H9 (cell line): ENCODE measurements at regions not wholly inside any gene's neighbourhood (a gene's known extent, or its start where the extent isn't known, plus 50 kb on each side); places are given as distances from the start of the nearest gene placed in this dataset.

Experiments used
- DNase-seq: peaks from one replicate; pipeline ENCODE4 v3.0.0-alpha.2; 2017
- H2AFZ ChIP-seq: one replicate; pipeline ENCODE4 v1.6.1; 2013; ENCODE audit warnings: mild to moderate bottlenecking, low read length, control low read depth, moderate library complexity
- H2AK5ac ChIP-seq: 2 replicates; pipeline ENCODE4 v1.6.1; 2013; ENCODE audit warnings: low read length, control low read depth, mixed read lengths; ENCODE audit not compliant: insufficient read length
- H2BK120ac ChIP-seq: one replicate; pipeline ENCODE4 v1.6.1; 2013; ENCODE audit warnings: low read depth, mild to moderate bottlenecking, low read length, control low read depth, inconsistent platforms; ENCODE audit not compliant: poor library complexity, severe bottlenecking
- H2BK12ac ChIP-seq: 2 replicates; pipeline ENCODE4 v1.6.1; 2013; ENCODE audit warnings: low read length, control low read depth, mixed read lengths, low read depth; ENCODE audit not compliant: insufficient read length
- H2BK15ac ChIP-seq: 2 replicates; pipeline ENCODE4 v1.6.1; 2013; ENCODE audit warnings: low read depth, low read length, control low read depth
- H2BK20ac ChIP-seq: one replicate; pipeline ENCODE4 v1.6.1; 2013; ENCODE audit warnings: low read depth, mild to moderate bottlenecking, low read length, control low read depth, inconsistent platforms; ENCODE audit not compliant: poor library complexity, severe bottlenecking
- H2BK5ac ChIP-seq: 2 replicates; pipeline ENCODE4 v1.6.1; 2013; ENCODE audit warnings: low read length, control low read depth, mixed read lengths; ENCODE audit not compliant: insufficient read length
- H3K14ac ChIP-seq: 2 replicates; pipeline ENCODE4 v1.6.1; 2013; ENCODE audit warnings: low read length, control low read depth; ENCODE audit not compliant: insufficient read depth
- H3K18ac ChIP-seq: 2 replicates; pipeline ENCODE4 v1.6.1; 2013; ENCODE audit warnings: low read depth, mild to moderate bottlenecking, mixed read lengths, low read length, control low read depth; ENCODE audit not compliant: insufficient read length
- H3K23ac ChIP-seq: 2 replicates; pipeline ENCODE4 v1.6.1; 2013; ENCODE audit warnings: low read length, control low read depth, mixed read lengths, low read depth; ENCODE audit not compliant: insufficient read length
- H3K23me2 ChIP-seq: 2 replicates; pipeline ENCODE4 v1.6.1; 2013; ENCODE audit warnings: low read depth, mild to moderate bottlenecking, mixed read lengths, low read length, control low read depth; ENCODE audit not compliant: insufficient read length, poor library complexity, severe bottlenecking
- H3K27ac ChIP-seq: 2 replicates; pipeline ENCODE4 v1.5.1; 2013; ENCODE audit warnings: low read length, control low read depth, mixed read lengths, low read depth; ENCODE audit not compliant: insufficient read length
- H3K27me3 ChIP-seq: 2 replicates; pipeline ENCODE4 v1.6.1; 2013; ENCODE audit warnings: low read length, control low read depth, inconsistent platforms; ENCODE audit not compliant: insufficient read depth
- H3K4ac ChIP-seq: 2 replicates; pipeline ENCODE4 v1.6.1; 2013; ENCODE audit warnings: low read depth, mild to moderate bottlenecking, control low read depth, inconsistent platforms, low read length, moderate library complexity
- H3K4me1 ChIP-seq: 2 replicates; pipeline ENCODE4 v1.6.1; 2013; ENCODE audit warnings: low read length, control low read depth, inconsistent platforms; ENCODE audit not compliant: insufficient read depth
- H3K4me2 ChIP-seq: 2 replicates; pipeline ENCODE4 v1.6.1; 2013; ENCODE audit warnings: low read length, control low read depth, mixed read lengths; ENCODE audit not compliant: insufficient read length, insufficient read depth
- H3K56ac ChIP-seq: 2 replicates; pipeline ENCODE4 v1.6.1; 2013; ENCODE audit warnings: low read depth, mild to moderate bottlenecking, mixed read lengths, low read length, control low read depth; ENCODE audit not compliant: insufficient read length
- H3K79me1 ChIP-seq: 2 replicates; pipeline ENCODE4 v1.6.1; 2013; ENCODE audit warnings: low read depth, mild to moderate bottlenecking, moderate library complexity, low read length, control low read depth, inconsistent platforms; ENCODE audit not compliant: insufficient read depth, poor library complexity, severe bottlenecking
- H3K79me2 ChIP-seq: 2 replicates; pipeline ENCODE4 v1.6.1; 2013; ENCODE audit warnings: low read length, control low read depth, inconsistent platforms; ENCODE audit not compliant: insufficient read depth
- H3K9ac ChIP-seq: 2 replicates; pipeline ENCODE4 v1.6.1; 2013; ENCODE audit warnings: low read length, control low read depth, mixed read lengths; ENCODE audit not compliant: insufficient read length; ENCODE audit errors: extremely low read depth
- H3K9me3 ChIP-seq: one replicate; pipeline ENCODE4 v1.6.1; 2013; ENCODE audit warnings: low read depth, low read length, inconsistent platforms; ENCODE audit not compliant: control insufficient read depth
- H3T11ph ChIP-seq: one replicate; pipeline ENCODE4 v1.6.1; 2013; ENCODE audit warnings: mild to moderate bottlenecking, low read length, control low read depth, inconsistent platforms
- H4K20me1 ChIP-seq: one replicate; pipeline ENCODE4 v1.6.1; 2013; ENCODE audit not compliant: control insufficient read depth, insufficient read length, insufficient read depth
- H4K5ac ChIP-seq: 2 replicates; pipeline ENCODE4 v1.6.1; 2013; ENCODE audit warnings: low read depth, mild to moderate bottlenecking, mixed read lengths, low read length, control low read depth; ENCODE audit not compliant: insufficient read length
- H4K8ac ChIP-seq: replicated peaks from 2 replicates; pipeline ENCODE4 v1.6.1; 2013; ENCODE audit warnings: low read length, control low read depth, mixed read lengths, low read depth; ENCODE audit not compliant: insufficient read length
- H4K91ac ChIP-seq: 2 replicates; pipeline ENCODE4 v1.6.1; 2013; ENCODE audit warnings: low read depth, mild to moderate bottlenecking, moderate library complexity, mixed read lengths, low read length, control low read depth; ENCODE audit not compliant: insufficient read length
- H3K27ac Mint-ChIP-seq, 3 experiments: 2 replicates in 2 of 3; 3 replicates in 1 of 3; pipeline ENCODE4 v1.8.0; 2020 to 2021; ENCODE audit warnings: mixed read lengths in 3 of 3, mild to moderate bottlenecking in 1 of 3, moderate library complexity in 1 of 3
- H3K27me3 Mint-ChIP-seq: 2 replicates; pipeline ENCODE4 v1.8.0; 2021; ENCODE audit warnings: low read depth, mild to moderate bottlenecking, moderate library complexity, mixed read lengths
- H3K36me3 Mint-ChIP-seq, 3 experiments: 2 replicates in 2 of 3; 3 replicates in 1 of 3; pipeline ENCODE4 v1.8.0; 2020 to 2021; ENCODE audit warnings: low read depth in 3 of 3, mixed read lengths in 3 of 3; ENCODE audit not compliant: insufficient read depth in 1 of 3
- H3K4me1 Mint-ChIP-seq, 2 experiments: 2 replicates each; pipeline ENCODE4 v1.8.0; 2020; ENCODE audit warnings: mixed read lengths in 2 of 2
- H3K4me3 Mint-ChIP-seq, 2 experiments: 2 replicates in 1 of 2; 3 replicates in 1 of 2; pipeline ENCODE4 v1.8.0; 2020 to 2021; ENCODE audit warnings: mild to moderate bottlenecking in 2 of 2, mixed read lengths in 2 of 2, moderate library complexity in 1 of 2
- H3K9me3 Mint-ChIP-seq, 2 experiments: 2 replicates in 1 of 2; 3 replicates in 1 of 2; pipeline ENCODE4 v1.8.0; 2020; ENCODE audit warnings: mild to moderate bottlenecking in 2 of 2, mixed read lengths in 2 of 2, moderate library complexity in 1 of 2
- WGBS: extraction: QIAGEN DNeasy Blood & Tissue Kit; methylation state at CpG from one replicate; pipeline ENCODE4 v1.1.7; 2013; ENCODE audit warnings: missing lambda C conversion rate, low lambda C conversion rate, mixed read lengths; ENCODE audit not compliant: insufficient read length; ENCODE audit errors: extremely low coverage; 5-methylcytosine and 5-hydroxymethylcytosine counted together
- TF ChIP-seq, protein P1 (sequence below): fragments of 200-600 bp; sonication (generic); conservative IDR thresholded peaks from 3 replicates; pipeline ENCODE4 v1.8.0; 2021; ENCODE audit warnings: antibody characterized with exemption, mild to moderate bottlenecking

DNA sequence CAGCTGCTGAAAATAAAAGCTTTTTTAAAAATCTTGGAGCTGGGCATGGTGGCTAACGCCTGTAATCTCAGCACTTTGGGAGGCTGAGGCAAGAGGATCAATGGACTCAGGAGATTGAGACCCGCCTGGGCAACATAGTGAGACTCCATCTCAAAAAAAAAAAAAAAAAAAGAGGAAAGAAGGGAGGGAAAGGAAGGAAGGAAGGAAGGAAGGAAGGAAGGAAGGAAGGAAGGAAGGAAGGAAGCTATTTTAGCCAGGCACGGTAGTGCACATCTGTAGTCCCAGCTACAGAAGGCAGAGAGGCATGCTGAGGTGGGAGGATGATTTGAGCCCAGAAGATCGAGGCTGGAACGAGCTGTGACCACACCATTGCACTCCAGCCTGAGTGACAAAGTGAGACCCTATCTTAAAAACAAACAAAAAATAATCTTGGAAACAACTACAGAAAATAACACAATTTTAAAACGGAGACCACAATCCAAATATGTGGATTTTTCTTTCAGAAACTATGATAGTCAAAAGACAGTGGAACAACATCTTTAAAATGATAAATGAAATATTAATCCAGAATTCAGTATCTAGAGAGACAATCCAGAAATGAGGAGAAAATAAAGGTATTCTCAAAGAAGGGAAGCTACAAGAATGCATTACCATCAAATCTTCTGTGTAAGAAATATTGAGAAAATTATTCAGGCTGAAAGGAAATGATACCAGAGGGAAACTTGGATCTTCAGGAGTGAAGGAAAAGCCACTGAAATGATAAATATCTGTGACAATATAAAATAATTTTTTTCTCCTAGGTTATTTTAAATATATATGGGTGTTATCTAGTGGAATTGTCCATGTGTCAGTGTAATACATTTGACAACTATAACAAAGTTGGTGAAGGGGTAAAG is 182.0 kb downstream of the GPX5 start:
- Mint-ChIP-seq H3K36me3 (peaks cover 2 to 20% (median 14%) of the 10 kb centered on the region in 3 experiments), H3K4me3 (peak overlapping the region in 1 of 2 experiments; percentile 91; a peak in 2 of 5 replicates), H3K27me3 (no peaks in the 10 kb centered on the region; the same call in 1 of the 2 replicates), H3K4me1 (peaks cover 4 to 9% of the 10 kb centered on the region in 2 experiments; a peak in 2 of 4 replicates), H3K9me3 (peaks cover 21 to 22% of the 10 kb centered on the region in 2 experiments), H3K27ac (no peak overlapping the region)
- no peaks in the 10 kb centered on the region for H3K27me3 ChIP-seq
- no peaks in the 10 kb centered on the region for H3K4me1 ChIP-seq
- H3K9ac ChIP-seq = no peak overlapping the region
- H3K4me2 ChIP-seq = no peak overlapping the region
- no CpG with 5 or more reads among the region's 6 CpGs for WGBS
- no peak overlapping the region for H4K5ac ChIP-seq
- H3K27ac ChIP-seq = no peak overlapping the region
- peaks cover 6% of the 10 kb centered on the region for H3K23me2 ChIP-seq
- no peak overlapping the region for H3K23ac ChIP-seq
- TF ChIP-seq, protein P1, sequence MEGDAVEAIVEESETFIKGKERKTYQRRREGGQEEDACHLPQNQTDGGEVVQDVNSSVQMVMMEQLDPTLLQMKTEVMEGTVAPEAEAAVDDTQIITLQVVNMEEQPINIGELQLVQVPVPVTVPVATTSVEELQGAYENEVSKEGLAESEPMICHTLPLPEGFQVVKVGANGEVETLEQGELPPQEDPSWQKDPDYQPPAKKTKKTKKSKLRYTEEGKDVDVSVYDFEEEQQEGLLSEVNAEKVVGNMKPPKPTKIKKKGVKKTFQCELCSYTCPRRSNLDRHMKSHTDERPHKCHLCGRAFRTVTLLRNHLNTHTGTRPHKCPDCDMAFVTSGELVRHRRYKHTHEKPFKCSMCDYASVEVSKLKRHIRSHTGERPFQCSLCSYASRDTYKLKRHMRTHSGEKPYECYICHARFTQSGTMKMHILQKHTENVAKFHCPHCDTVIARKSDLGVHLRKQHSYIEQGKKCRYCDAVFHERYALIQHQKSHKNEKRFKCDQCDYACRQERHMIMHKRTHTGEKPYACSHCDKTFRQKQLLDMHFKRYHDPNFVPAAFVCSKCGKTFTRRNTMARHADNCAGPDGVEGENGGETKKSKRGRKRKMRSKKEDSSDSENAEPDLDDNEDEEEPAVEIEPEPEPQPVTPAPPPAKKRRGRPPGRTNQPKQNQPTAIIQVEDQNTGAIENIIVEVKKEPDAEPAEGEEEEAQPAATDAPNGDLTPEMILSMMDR = no peak
- H2BK5ac ChIP-seq = no peak overlapping the region
- H2BK12ac ChIP-seq = no peak overlapping the region
- H3K56ac ChIP-seq = no peak overlapping the region
- peaks cover 5% of the 10 kb centered on the region for H3K9me3 ChIP-seq
- no peak overlapping the region for H3K18ac ChIP-seq
- no peak for DNase-seq
- H4K91ac ChIP-seq = no peak overlapping the region
- H2AK5ac ChIP-seq = no peak overlapping the region
- no peaks in the 10 kb centered on the region for H3K79me1 ChIP-seq
- no peak overlapping the region for H3K4ac ChIP-seq
- no peak overlapping the region for H2BK120ac ChIP-seq
- no peak overlapping the region for H2BK15ac ChIP-seq
- H4K20me1 ChIP-seq = no peaks in the 10 kb centered on the region
- H3T11ph ChIP-seq = no peak overlapping the region
- H3K14ac ChIP-seq = no peak overlapping the region
- H2AFZ ChIP-seq = no peak overlapping the region
- no peak overlapping the region for H4K8ac ChIP-seq
- H2BK20ac ChIP-seq = no peak overlapping the region
- H3K79me2 ChIP-seq = no peaks in the 10 kb centered on the region
